PC-3 (cell line): ENCODE measurements at regions not wholly inside any gene's neighbourhood (a gene's known extent, or its start where the extent isn't known, plus 50 kb on each side); places are given as distances from the start of the nearest gene placed in this dataset.

Experiments used
- EZH2 ChIP-seq: fragments of 300-600 bp; sonication (generic); IDR thresholded peaks from one replicate; pipeline ENCODE4 v1.6.1; 2017; ENCODE audit warnings: antibody characterized with exemption, mild to moderate bottlenecking, low read length; ENCODE audit not compliant: unreplicated experiment
- EZH2phosphoT487 ChIP-seq: fragments of 300-600 bp; sonication (generic); IDR thresholded peaks from 2 replicates; pipeline ENCODE4 v1.6.1; 2018; ENCODE audit warnings: mild to moderate bottlenecking, antibody characterized with exemption, low read length, borderline replicate concordance
- TF ChIP-seq, protein P1 (sequence below): fragments of 300-600 bp; sonication (generic); conservative IDR thresholded peaks from 2 replicates; pipeline ENCODE4 v1.5.1; 2017; ENCODE audit warnings: antibody characterized with exemption, low read depth, mild to moderate bottlenecking, low read length

DNA sequence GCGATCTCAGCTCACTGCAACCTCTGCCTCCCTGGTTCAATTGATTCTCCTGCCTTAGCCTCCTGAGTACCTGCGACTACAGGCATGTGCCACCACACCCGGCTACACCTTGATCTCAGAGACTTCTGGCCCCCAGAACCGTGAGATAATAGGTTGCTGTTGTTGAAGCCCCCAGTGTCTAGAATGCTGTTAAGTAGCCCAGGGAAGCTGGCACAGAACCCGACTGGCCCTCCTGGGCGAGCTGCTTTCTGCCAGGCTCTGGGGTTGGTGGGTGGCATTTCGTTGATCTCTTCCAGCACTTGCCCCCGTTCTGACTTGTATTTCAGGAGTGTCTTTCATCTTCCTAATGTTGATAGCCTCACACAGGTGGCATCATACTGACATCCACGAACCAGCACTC is 807.1 kb downstream of the CDH9 start:
- TF ChIP-seq EZH2 (no peak), EZH2phosphoT487 (no peak)
- TF ChIP-seq, protein P1, sequence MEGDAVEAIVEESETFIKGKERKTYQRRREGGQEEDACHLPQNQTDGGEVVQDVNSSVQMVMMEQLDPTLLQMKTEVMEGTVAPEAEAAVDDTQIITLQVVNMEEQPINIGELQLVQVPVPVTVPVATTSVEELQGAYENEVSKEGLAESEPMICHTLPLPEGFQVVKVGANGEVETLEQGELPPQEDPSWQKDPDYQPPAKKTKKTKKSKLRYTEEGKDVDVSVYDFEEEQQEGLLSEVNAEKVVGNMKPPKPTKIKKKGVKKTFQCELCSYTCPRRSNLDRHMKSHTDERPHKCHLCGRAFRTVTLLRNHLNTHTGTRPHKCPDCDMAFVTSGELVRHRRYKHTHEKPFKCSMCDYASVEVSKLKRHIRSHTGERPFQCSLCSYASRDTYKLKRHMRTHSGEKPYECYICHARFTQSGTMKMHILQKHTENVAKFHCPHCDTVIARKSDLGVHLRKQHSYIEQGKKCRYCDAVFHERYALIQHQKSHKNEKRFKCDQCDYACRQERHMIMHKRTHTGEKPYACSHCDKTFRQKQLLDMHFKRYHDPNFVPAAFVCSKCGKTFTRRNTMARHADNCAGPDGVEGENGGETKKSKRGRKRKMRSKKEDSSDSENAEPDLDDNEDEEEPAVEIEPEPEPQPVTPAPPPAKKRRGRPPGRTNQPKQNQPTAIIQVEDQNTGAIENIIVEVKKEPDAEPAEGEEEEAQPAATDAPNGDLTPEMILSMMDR: no peak
